NCI-H526 (cell line): ENCODE measurements at regions not wholly inside any gene's neighbourhood (a gene's known extent, or its start where the extent isn't known, plus 50 kb on each side); places are given as distances from the start of the nearest gene placed in this dataset.
"Not testable (repeated sequence)": the region's sequence is repeated elsewhere in the genome, so short reads cannot be mapped to it uniquely, and the experiment has no call there.

Source experiments
- DNase-seq, 2 experiments: peaks; one replicate each; lab custom pipeline; 2025; lab: John Stamatoyannopoulos, UW

DNA sequence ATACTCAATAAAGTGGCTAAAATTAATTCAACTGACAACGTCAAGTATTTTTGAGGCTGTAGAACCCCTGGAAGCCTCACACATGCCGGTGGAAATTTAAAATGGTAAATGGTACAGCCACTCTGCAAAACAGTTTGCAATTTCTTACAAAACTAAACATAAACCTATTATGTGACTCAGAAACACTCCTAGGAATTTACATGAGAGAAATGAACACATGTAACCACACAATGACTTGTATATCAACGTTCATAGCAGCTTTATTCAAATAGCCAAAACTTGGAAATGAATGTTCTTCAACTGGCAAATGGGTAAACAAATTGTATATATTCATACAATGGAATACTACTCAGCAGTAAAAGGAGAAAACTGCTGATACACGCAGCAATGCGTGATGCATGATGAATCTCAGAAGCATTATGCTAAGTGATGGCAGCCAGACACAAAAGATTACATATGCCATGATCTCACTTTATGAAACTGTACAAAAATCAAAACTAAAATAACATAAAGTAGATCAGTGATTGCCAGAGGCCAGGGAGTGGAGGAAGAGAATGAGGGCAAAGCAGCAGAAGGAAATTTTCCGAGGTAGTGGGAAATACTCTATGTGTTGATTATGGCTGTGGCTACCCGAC lies 112.5 kb downstream of the FAM50B start:
- peak; percentile 79 to 81 for DNase-seq

DNA sequence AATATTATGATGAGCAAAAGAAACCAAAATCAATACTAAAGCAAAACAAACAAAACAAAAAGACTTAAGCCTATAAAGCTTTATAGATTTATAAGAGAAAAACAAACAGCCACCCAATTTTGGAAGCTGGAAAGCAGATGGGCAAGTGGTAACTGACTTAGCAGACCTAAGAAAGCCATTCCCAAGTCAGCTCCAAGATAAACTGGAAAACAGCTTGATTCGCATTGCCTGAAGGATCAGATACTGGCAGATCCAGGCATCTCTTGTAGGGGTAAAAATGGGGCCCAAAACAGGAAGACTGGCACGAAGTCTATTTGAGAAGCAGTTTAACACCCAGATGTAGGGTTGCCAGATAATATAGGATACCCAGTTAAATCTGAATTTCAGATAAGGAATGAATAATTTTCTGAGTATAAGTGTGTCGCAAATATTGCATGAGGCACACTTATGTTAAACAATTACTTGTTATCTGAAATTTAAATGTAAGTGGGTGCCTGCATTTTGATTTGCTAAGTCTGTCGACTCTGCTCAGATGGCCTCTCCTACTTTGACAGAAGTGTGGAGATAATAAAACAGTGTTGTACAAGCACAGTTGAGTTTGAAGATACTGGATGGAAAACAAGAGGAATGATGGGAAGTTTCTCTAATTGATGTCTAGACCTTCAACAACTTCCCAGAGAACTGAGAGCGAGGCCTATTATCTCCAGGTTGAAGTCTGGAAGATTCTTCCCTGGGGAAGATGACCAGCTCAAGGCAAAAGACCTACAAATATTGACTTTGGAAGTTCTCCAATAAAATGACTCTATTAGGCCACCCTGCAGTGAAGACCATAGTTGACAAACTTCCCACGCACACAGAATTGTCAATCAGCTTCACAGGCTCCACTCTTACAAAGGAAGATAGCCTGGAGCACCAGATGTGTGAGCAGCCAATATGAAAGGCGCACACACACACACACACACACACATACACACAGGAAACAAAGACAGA lies 113.4 kb downstream of the FAM50B start:
- no peak for DNase-seq

DNA sequence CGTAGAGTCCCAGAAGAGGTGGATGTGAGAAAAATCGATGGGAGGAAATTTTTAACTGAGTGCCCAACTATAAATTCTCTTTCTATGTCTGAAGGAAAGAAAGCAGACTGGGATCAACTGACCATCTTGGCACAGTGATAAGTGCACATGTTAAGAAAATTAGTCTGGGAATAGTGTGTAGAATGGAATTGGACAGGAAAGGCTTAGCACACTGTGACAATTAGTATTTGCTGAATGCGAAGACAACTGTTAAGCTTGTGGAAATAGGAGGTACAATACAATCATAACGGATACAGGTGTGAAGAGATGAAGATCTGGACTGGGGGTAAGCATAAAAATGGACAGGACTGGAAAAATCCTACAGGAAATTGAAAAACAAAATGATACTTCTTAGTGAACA lies 114.3 kb downstream of the FAM50B start:
- DNase-seq, result no peak

DNA sequence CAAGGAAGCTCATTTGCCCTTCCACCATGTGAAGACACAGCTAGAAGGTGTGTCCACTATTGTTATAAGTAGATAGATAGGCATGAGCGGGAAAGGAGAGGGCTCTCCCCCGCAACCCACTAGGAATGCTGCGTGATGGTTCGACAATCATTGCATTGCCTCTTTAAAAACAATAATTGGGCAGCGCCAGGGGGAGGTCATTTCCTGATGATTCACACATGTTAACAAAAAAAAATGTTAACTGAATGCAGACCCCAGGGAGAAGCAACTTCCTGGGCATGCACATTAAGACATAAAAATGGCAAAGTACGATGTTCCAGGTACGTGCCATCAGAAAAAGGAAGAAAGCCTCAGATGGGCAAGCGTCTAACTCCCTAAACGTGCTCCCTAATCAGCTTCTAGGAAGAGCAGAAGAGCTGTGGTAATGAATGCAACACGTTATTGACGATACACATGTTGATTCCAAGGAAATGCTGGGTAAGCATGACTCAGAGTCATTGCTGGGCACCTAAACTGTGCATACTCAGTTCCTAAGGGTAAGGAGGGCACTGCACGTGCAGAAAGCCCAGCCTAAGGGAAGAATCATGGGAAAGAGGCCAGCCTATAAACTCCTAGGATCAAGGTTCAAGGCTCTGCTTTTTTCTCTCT lies 113.7 kb downstream of the FAM217A start:
- DNase-seq, result no peak

DNA sequence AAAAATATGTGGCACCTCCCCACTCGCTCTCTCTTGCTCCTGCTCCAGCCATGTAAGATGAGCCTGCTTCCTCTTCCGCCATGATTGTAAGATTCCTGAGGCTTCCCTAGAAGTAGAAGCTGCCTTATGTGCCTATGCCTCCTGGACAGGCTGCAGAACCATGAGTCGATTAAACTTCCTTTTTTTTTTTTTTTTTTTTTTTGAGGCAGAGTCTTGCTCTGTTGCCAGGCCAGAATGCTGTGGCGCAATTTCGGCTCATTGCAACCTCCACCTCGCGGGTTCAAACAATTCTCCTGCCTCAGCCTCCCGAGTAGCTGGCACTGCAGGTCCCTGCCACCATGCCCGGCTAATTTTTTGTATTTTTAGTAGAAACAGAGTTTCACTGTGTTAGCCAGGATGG lies 112.5 kb downstream of the FAM217A start:
- no peak for DNase-seq

DNA sequence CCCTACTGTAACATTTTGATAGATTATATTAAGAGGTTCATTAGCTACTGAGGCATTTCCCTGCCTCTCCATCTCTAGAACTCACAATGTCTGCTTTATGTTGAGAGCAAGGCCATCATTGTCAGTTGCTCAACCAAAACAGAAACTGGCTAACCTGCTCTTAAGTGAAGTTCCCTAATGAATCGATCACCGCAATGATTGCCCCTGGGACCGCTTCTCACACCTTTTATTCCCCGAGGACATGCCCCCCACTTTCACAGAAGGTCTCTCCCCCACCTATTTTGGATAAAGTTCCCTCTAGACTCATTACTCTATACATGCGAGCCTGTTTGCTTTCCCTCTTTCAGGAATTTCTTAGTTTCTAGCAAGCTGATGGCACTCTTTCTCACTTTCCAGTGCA lies 108.8 kb downstream of the FAM217A start:
- no peak for DNase-seq

DNA sequence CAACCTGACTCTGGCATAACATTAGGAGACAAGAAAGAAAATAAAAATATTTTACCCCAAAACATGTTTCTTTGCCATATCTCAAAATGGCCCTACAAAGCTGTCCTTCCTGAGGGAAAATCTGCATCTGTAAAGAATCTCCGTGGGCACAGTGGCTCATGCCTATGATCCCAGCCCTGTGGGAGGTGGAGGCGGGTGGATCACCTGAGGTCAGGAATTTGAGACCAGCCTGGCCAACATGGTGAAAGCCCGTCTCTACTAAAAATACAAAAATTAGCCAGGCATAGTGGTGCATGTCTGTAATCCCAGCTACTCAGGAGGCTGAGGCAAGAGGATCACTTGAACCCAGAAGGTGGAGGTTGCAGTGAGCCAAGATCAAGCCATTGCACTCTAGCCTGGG lies 105.8 kb downstream of the FAM217A start:
- not testable (repeated sequence) for DNase-seq

DNA sequence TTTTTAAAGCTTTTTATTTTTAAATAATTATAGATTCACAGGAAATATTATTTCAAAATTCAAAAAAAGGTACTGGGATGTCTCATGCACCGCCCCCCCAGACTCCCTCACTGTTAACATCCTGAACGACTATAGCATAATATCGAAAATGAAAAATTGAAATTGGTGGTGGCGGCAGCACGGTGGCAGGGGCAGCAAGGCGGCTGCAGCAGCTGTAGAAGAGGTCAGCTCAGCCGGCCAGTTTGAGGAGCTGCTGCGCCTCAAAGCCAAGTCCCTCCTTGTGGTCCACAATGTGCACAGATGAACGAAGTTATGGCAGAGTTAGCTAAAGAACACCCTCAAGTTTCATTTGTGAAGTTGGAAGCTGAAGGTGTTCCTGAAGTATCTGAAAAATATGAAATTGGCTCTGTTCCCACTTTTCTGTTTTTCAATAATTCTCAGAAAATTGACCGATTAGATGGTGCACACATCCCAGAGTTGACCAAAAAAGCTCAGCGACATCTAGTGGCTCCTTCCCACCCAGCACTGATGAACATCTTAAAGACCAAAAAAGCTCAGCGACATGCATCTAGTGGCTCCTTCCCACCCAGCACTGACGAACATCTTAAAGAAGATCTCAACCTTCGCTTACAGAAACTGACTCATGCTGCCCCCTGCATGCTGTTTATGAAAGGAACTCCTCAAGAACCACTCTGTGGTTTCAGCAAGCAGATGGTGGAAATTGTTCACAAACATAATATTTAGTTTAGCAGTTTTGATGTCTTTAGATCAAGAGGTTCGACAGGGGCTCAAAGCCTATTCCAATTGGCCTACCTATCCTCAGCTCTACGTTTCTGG lies 100.8 kb downstream of the FAM217A start:
- peak; percentile 19 to 42 for DNase-seq

DNA sequence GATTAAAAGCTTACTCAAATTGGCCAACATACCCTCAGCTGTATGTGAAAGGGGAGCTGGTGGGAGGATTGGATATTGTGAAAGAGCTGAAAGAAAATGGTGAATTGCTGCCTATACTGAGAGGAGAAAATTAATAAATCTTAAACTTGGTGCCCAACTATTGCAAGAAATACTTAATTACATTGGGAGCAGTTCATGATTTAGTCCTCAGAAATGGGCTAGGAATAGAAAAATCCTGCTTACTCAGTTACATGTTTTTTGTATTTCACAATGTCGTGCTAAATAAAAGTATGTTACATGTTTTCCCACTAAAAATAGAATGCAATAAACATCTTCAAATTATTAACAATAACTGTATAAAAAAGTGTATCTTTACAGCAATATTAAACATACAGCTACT lies 100.0 kb downstream of the FAM217A start:
- DNase-seq, result not testable (repeated sequence)

DNA sequence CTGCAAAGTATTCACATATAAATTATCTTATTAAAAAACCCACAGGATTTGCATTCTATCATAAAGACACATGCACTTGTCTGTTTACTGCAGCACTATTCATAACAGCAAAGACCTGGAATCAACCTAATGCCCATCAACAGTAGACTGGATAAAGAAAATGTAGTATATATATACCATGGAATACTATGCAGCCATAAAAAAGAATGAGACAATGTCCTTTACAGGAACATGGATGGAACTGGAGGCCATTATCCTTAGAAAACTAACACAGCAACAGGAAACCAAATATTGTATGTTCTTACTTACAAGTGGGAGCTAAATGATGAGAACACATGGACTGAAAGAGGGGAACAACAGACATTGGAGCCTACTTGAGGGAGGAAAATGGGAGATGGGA lies 97.0 kb downstream of the FAM217A start:
- peak; percentile 12 to 53 for DNase-seq

DNA sequence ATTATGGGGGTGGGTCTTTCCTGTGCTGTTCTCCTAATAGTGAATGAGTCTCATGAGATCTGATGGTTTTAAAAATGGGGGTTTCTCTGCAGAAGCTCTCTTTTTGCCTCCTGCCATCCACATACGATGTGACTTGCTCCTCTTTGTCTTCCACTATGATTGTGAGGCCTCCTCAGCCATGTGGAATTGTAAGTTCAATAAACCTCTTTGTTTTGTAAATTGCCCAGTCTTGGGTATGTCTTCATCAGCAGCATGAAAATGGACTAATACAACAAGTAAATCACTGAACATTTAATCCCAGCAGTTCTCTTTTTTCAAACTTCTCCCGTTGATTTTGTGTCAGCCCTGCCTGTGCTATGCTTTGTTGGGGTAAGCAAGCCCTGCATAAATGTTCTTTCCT lies 95.2 kb downstream of the FAM217A start:
- DNase-seq, result no peak

DNA sequence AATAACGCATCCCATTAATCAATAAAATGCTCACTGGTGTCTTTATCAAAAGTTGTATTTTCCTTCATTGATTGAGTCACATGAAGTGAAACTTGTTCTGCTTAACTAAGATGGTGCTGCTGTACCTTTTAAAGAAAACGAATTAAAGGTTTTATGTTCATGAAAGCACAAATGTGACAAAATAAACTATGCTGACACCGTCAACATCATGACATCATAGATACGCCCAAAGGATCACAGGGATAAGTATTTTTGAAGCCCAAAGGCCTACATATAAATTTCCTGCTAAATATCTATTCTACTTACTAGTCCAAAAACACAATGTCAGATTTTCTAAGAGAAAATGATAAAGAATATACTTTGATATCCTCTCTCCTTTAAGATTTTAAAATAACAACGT lies 94.4 kb downstream of the FAM217A start:
- no peak for DNase-seq

DNA sequence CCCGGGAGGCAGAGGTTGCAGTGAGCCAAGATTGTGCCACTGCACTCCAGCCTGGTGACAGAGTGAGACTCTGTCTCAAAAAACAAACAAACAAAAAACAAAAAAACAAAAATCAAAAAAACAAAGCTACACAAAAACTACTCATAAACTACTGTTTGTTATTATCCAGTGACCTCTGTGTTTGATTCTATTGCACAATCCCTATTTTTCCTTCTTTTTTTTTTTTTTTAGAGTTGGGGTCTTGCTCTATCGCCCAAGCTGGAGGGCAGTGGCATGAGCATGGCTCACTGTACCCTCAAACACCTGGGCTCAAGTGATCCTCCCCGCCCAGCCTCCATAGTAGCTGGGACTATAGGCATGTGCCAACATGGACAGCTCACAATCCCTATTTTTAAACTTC lies 92.7 kb downstream of the FAM217A start:
- DNase-seq, result no peak

DNA sequence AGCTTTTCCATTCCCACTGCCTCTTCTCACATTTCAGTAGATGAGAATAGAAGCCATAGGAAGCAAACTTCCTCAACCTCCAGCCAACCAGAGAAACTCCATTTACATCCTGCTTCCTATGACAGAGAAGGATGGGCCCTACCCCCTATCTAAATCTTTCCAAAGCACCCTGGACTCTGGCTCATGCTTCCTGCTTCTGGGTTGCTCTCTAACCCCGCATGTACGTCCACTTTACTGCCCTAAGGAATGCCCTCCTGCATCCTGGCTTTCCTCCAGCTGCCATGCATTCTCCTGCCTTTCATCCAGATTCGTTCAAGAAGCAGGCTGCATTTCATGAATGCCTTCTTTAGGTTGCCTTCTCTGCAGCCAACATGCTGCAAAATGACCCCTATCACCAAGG lies 91.9 kb downstream of the FAM217A start:
- DNase-seq, result no peak

DNA sequence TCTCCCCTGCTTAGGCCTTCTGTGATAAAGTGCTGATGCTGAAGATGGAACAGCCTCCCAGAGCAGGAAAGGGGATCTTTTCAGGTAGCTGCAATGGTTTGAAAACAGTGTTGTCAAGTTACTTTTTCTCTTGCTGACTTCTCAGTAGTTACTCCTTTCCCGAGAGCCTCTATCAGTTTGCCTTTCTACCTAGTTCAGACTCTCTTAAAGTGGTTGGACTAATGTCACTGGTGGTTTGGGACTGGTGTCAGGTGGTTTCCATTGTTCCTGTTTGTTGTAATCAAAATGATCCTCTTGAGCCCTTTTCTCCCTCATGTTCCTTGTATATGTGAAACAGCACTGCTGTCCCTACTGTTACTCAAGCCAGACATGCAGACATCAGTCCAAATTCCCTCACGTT lies 91.4 kb downstream of the FAM217A start:
- DNase-seq, result no peak

DNA sequence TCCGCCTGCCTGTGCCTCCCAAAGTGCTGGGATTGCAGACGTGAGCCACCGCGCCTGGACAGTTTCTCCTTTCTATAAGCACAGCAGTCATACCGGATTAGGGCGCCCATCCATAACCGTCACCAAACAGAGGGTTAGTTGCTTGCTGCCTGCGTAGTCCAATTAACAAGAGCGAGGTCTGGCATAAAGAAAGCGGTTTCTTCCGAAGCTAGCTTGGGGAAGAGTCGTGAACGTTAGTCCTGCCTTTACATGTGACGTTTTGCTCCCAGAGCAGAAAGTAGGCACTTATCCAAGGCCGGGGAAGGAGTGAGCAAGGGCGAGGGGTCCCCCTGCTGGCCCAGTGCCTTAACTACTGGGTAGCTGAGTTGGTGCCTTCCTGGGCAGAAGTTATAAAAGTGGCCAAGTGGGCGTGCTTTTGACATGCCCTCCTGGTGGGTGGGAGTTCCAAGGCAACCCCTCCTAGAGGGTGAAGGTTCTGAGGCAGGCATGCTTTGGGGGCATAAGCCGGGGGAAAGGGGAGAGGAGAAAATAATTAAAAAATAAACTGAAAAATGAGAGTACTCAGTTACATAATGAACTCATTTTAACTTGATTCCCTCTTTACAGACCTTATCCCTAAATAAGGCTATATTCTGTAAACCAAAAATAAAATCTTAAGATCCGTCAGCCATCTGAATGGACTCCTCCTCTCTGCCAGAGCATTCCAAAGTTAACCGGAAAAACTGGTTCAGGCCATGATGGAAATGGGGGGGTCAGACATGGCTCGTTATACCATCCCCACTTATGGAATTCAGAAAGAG lies 88.0 kb downstream of the FAM217A start:
- DNase-seq, result peak; percentile 59 to 89

DNA sequence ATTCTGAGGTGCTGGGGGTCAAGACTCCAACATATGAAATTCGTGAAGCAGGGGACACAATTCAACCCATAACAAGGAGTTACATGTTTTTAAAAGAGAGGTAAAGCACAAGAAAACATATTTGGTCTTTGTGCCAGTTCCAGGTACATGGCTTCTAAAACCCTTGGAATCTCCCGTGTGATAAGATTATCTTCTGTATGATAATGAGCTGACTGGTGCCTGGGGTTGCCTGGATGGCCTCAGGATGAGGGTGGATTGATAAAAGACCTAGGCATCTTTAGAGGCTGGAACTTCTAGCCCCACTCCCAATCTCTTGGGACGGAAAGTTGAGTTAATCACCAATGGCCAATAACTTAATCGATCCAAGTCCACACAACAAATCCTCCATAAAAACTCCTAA lies 87.0 kb downstream of the FAM217A start:
- no peak for DNase-seq

DNA sequence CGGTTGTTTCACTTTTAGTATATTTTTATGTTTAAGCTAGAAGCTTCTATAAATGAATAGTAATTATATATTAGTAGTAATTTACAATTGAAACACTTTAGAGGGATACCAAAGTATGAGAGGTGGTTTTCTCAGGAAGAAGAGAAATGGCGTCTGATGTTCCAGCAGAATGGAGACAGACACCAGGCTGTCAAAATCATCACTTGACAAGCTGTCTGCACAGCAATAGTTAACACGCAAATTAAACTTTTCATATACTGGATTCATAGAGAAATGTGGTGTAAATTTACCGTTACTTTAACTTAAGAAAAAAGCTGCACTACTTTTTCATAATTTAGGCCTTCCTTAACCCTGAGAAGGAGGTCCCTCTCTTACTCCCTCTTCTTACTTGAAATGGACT lies 82.6 kb downstream of the FAM217A start:
- no peak for DNase-seq

DNA sequence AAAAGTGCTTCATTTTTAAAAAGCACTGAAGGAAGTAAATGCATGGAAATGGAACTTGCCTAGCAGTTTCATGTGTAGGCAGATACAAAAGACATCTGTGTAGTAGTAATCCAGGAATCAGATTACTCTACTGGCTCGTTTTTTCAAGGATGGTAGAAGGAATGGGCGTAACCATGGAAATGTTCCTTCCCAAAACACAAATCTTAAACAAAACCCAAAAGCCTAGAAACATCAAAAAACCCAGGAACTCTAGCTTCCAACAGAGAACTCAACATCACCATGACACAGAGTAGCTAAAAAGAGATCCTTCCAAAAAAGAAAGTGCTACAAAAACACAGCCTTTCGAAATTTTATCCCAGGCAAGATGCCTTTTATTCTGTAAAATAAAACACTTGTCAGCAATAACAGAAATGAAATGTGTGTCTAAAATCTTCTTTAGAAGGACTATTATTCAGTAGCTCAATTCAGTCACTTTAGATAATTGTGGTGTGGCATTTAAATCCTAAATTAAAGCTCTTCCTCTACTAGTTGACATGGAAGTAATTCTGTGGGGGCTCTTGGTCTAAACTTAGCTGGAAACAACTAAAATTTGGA lies 81.7 kb downstream of the FAM217A start:
- no peak for DNase-seq

DNA sequence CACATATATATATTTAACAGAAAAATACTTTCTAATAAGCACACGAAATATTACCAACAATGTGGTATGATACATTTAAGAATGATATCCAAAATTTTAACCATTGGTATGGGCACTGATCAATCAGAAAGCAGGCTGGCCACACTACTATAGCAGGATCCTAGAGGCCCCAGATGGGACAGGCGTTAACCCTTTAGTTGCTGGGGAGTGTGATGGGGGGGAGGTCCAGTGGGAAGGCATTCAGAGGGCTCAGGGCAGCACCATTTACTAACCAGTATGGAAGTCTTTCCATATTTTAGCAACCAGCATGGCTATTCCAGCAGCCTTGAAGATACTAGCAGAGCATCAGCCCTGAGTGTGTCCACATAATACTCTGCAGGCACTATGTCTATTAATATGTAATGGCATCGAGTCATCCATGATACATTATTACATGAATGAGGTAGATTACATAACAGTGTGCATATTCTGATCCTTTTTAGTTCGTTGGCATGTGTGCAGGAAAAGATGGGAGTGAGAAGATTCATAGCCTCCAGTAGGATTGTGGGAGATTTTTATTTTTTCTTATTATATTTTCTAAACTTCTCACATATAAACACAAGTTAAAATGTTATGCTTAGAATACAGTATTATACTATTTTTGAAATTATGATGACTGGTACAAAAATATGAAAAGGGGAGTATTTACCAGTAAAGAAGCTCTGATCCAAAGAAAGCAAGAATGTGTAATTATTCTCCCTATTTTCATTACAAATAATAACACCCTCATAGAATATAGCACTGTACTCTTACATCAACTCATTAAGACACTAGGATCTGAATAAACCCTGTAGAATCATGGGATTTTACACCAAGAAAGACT lies 78.9 kb downstream of the FAM217A start:
- DNase-seq, result no peak
